HFF-Myc (cell line): ENCODE measurements at regions not wholly inside any gene's neighbourhood (a gene's known extent, or its start where the extent isn't known, plus 50 kb on each side); places are given as distances from the start of the nearest gene placed in this dataset.

Source experiments
- DNase-seq: peaks from one replicate; pipeline ENCODE4 v3.0.0-alpha.2; 2011; ENCODE audit warnings: low read depth; ENCODE audit errors: extremely low read depth
- H3K4me3 ChIP-seq: replicated peaks from 2 replicates; pipeline ENCODE4 v1.5.1; 2011; ENCODE audit warnings: low read depth, mild to moderate bottlenecking, control low read depth, low read length
- TF ChIP-seq, protein P1 (sequence below): IDR thresholded peaks from 2 replicates; pipeline ENCODE4 v1.5.1; 2012; ENCODE audit warnings: mild to moderate bottlenecking, low read depth, low read length, control low read depth; ENCODE audit errors: missing control alignments

DNA sequence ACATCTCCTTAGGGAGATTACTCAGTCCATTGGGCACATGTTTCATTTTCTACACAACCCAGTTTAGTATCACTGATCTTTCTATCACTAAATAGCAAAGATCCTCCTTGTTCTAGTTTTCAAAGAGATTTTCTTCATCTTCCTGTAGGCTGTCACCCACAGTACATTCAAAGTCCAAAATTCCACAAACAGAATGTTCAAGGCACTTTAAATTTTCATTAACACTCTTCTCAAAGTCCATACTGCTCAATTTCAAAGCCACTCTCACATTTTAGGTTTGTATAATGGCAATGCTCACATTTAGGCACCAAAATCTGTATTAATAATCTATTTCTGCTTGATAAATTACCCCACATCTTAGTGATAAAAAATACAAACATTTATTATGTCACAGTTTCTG is 152.8 kb downstream of the FSIP2 start:
- no peak overlapping the region for H3K4me3 ChIP-seq
- TF ChIP-seq, protein P1, sequence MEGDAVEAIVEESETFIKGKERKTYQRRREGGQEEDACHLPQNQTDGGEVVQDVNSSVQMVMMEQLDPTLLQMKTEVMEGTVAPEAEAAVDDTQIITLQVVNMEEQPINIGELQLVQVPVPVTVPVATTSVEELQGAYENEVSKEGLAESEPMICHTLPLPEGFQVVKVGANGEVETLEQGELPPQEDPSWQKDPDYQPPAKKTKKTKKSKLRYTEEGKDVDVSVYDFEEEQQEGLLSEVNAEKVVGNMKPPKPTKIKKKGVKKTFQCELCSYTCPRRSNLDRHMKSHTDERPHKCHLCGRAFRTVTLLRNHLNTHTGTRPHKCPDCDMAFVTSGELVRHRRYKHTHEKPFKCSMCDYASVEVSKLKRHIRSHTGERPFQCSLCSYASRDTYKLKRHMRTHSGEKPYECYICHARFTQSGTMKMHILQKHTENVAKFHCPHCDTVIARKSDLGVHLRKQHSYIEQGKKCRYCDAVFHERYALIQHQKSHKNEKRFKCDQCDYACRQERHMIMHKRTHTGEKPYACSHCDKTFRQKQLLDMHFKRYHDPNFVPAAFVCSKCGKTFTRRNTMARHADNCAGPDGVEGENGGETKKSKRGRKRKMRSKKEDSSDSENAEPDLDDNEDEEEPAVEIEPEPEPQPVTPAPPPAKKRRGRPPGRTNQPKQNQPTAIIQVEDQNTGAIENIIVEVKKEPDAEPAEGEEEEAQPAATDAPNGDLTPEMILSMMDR, result no peak
- DNase-seq, result no peak

- no peak for DNase-seq
- H3K4me3 ChIP-seq, result no peak overlapping the region
- TF ChIP-seq, protein P1, result no peak
These were observed 153.3 kb downstream of the FSIP2 start for GRCh38 chr2:185891804-185892411.

DNA sequence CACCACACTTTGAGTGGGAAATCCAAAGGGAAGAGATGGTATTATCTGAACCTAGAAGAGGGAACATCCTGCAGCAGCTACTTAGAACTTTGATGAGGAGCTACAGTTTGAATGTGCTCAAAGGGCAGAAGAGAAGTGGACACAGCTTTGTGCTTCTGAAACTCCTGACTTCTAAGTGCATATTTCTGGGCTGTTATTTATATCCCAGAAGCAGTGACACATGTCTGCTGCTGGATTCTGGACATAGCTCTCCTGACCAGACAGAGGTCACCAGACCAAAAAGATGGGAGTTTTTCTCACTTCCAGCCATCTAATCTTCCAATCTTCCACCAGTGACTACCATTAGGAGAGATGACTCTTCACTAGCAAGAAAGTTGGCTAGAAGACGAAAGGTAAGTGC is 153.9 kb downstream of the FSIP2 start:
- H3K4me3 ChIP-seq, result no peak overlapping the region
- TF ChIP-seq, protein P1, result no peak
- no peak for DNase-seq

- TF ChIP-seq, protein P1, result no peak
- no peak overlapping the region for H3K4me3 ChIP-seq
- DNase-seq, result no peak
These were observed 155.6 kb downstream of the FSIP2 start for GRCh38 chr2:185894223-185894622.

GRCh38 chr2:185895828-185896693 is 157.5 kb downstream of the FSIP2 start:
- DNase-seq, result no peak

DNA sequence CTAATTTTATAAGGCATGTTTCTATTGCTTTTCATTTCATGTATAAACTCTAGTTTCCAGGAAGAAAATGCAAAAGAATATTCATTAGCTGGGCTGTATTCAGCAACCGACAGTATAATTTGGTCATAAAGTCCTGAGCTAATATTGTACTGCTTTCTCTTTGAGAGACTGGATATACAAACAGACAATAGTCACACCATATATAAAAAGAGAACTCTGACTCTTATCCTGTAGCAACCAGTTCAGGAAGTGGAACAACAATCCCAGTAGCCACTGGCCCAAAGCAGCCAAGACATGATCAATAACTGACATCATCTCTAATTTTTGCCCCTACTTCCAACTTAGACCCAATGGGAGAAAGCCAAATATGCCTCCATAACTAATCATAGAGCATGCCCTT is 160.8 kb downstream of the FSIP2 start:
- DNase-seq, result no peak
- no peak overlapping the region for H3K4me3 ChIP-seq
- TF ChIP-seq, protein P1, result no peak

More at GRCh38 chr2:185895828-185896693, 157.5 kb downstream of the FSIP2 start:
- TF ChIP-seq, protein P1, result no peak
- no peak overlapping the region for H3K4me3 ChIP-seq

- DNase-seq, result no peak
- TF ChIP-seq, protein P1, result no peak
- H3K4me3 ChIP-seq, result no peak overlapping the region
These were observed 180.6 kb downstream of the FSIP2 start for GRCh38 chr2:185919155-185919554.
